GM12878 (cell line): ENCODE measurements at regions not wholly inside any gene's neighbourhood (a gene's known extent, or its start where the extent isn't known, plus 50 kb on each side); places are given as distances from the start of the nearest gene placed in this dataset.

Experiments used
- ATAC-seq: fragments of 200-7000 bp; cut with Tn5 transposase; 3 replicates; pipeline ENCODE4 v1.9.1; 2020; ENCODE audit warnings: mild to moderate bottlenecking, moderate library complexity
- BruUV-seq: library from RNA; stranded (reverse); fragments of 400-500 nt; replicated peaks from 2 replicates; lab custom pipeline; 2021; lab: Mats Ljungman, UMichigan
- CTCF ChIA-PET: fragments of 300-600 bp; sonication (Branson Sonifier 250); formaldehyde crosslinking; extraction: SDS; loops from one replicate; lab custom pipeline; 2021; ENCODE audit warnings: inconsistent platforms; lab: Yijun Ruan, JAX
- POLR2A ChIA-PET: fragments of 350-600 bp; formaldehyde crosslinking; extraction: SDS; loops from one replicate; lab custom pipeline; 2021; ENCODE audit warnings: inconsistent platforms; lab: Charles Lee
- RAD21 ChIA-PET: fragments of 300-600 bp; sonication (Branson Sonifier 250); formaldehyde crosslinking; loops from one replicate; lab custom pipeline; 2023; ENCODE audit warnings: antibody characterized with exemption; ENCODE audit not compliant: unreplicated experiment; lab: Charles Lee
- SMC1A ChIA-PET: fragments of 300-600 bp; sonication (Branson Sonifier 250); formaldehyde crosslinking; loops from one replicate; lab custom pipeline; 2023; ENCODE audit not compliant: unreplicated experiment, uncharacterized antibody; lab: Charles Lee
- DNase-seq: peaks from one replicate; pipeline ENCODE4 v3.0.0-alpha.2; 2011; ENCODE audit warnings: low read depth, low spot score
- FAIRE-seq: peaks from 3 replicates; lab custom pipeline; 2011; peaks lifted over from hg19 to GRCh38; lab: Jason Lieb, UNC
- H2AFZ ChIP-seq: 2 replicates; pipeline ENCODE4 v1.6.0; 2011; ENCODE audit warnings: low read depth, low read length, control low read depth; ENCODE audit not compliant: control insufficient read depth
- H3K27ac ChIP-seq: 2 replicates; pipeline ENCODE4 v1.5.1; 2011; ENCODE audit warnings: control low read depth; ENCODE audit not compliant: control insufficient read depth, insufficient read depth
- H3K27me3 ChIP-seq, 2 experiments: replicated peaks in 1 of 2; 2 replicates each; pipeline versions ENCODE4 v1.6.0 to v1.6.1; 2011; ENCODE audit warnings: low read length in 1 of 2; ENCODE audit not compliant: control insufficient read depth in 2 of 2, insufficient read depth in 2 of 2
- H3K36me3 ChIP-seq, 2 experiments: 2 replicates each; pipeline ENCODE4 v1.5.1; 2011; ENCODE audit warnings: low read length in 1 of 2; ENCODE audit not compliant: control insufficient read depth in 2 of 2, insufficient read depth in 2 of 2
- H3K4me1 ChIP-seq: 2 replicates; pipeline ENCODE4 v1.6.1; 2011; ENCODE audit warnings: mild to moderate bottlenecking, low read length, moderate library complexity, mixed read lengths; ENCODE audit not compliant: control insufficient read depth, insufficient read depth
- H3K4me2 ChIP-seq: 2 replicates; pipeline ENCODE4 v1.6.0; 2011; ENCODE audit warnings: control low read depth; ENCODE audit not compliant: control insufficient read depth, insufficient read depth
- H3K4me3 ChIP-seq: fragments of 200-600 bp; sonication (generic); 2 replicates; pipeline ENCODE4 v1.5.1; 2016
- H3K79me2 ChIP-seq: 2 replicates; pipeline ENCODE4 v1.6.0; 2011; ENCODE audit warnings: low read length; ENCODE audit not compliant: control insufficient read depth, insufficient read depth
- H3K9ac ChIP-seq: 2 replicates; pipeline ENCODE4 v1.8.0; 2011; ENCODE audit warnings: low read length, control low read depth, mixed read lengths; ENCODE audit not compliant: control insufficient read depth, insufficient read depth
- H3K9me3 ChIP-seq: replicated peaks from 3 replicates; pipeline ENCODE4 v1.5.1; 2011; ENCODE audit warnings: mild to moderate bottlenecking, low read length; ENCODE audit not compliant: control insufficient read depth, insufficient read depth
- H4K20me1 ChIP-seq: 2 replicates; pipeline ENCODE4 v1.6.0; 2011; ENCODE audit not compliant: control insufficient read depth, insufficient read depth
- ATF7 ChIP-seq: fragments of 450-650 bp; IDR thresholded peaks from 2 replicates; pipeline ENCODE4 v1.6.1; 2016; ENCODE audit warnings: low read depth, mild to moderate bottlenecking
- BCL11A ChIP-seq: IDR thresholded peaks from 2 replicates; pipeline ENCODE4 v1.6.1; 2011; ENCODE audit warnings: low read depth, low read length
- EP300 ChIP-seq, 2 experiments: fragments of 150-350 bp in 1 of 2; IDR thresholded peaks; 2 replicates each; pipeline ENCODE4 v1.6.1; 2011 to 2012; ENCODE audit warnings: low read depth in 2 of 2, low read length in 2 of 2, borderline replicate concordance in 1 of 2, improper control_type of control experiment in 1 of 2, inconsistent platforms in 1 of 2; ENCODE audit not compliant: control insufficient read depth in 1 of 2
- IKZF1 ChIP-seq: fragments of 450-650 bp; conservative IDR thresholded peaks from 2 replicates; pipeline ENCODE4 v1.6.1; 2017; ENCODE audit warnings: antibody characterized with exemption, mild to moderate bottlenecking
- KDM1A ChIP-seq: fragments of 200-600 bp; sonication (generic); IDR thresholded peaks from 2 replicates; pipeline ENCODE4 v1.6.1; 2016; ENCODE audit warnings: borderline replicate concordance
- MTA2 ChIP-seq: fragments of 450-650 bp; IDR thresholded peaks from 2 replicates; pipeline ENCODE4 v1.6.1; 2016; ENCODE audit warnings: low read depth, mild to moderate bottlenecking, moderate library complexity
- NFYA ChIP-seq: IDR thresholded peaks from 2 replicates; pipeline ENCODE4 v1.6.1; 2011; ENCODE audit warnings: low read depth, mild to moderate bottlenecking, low read length, improper control_type of control experiment, borderline replicate concordance
- POLR2A ChIP-seq: IDR thresholded peaks from 2 replicates; pipeline ENCODE4 v1.6.1; 2011; ENCODE audit warnings: low read depth, mild to moderate bottlenecking, low read length
- SMARCA5 ChIP-seq: fragments of 450-650 bp; IDR thresholded peaks from 2 replicates; pipeline ENCODE4 v1.6.1; 2017; ENCODE audit warnings: mild to moderate bottlenecking
- SPI1 ChIP-seq: IDR thresholded peaks from 2 replicates; pipeline ENCODE4 v1.6.1; 2011; ENCODE audit warnings: low read depth, mild to moderate bottlenecking, low read length, moderate library complexity, borderline replicate concordance; ENCODE audit not compliant: insufficient read depth
- SRF ChIP-seq, 2 experiments: IDR thresholded peaks; 2 replicates each; pipeline ENCODE4 v1.6.1; 2011; ENCODE audit warnings: low read depth in 2 of 2, low read length in 2 of 2, mild to moderate bottlenecking in 1 of 2, moderate library complexity in 1 of 2
- SUPT20H ChIP-seq: IDR thresholded peaks from 2 replicates; pipeline ENCODE4 v1.6.1; 2011; ENCODE audit warnings: low read depth, mild to moderate bottlenecking, low read length, moderate library complexity, borderline replicate concordance; ENCODE audit not compliant: control insufficient read depth
- in situ Hi-C: fragments of 300-500 bp; cut with MboI; formaldehyde crosslinking; loops from 9 replicates; pipeline ENCODE4 v1.14.3; 2018; ENCODE audit warnings: mixed read lengths
- intact Hi-C: fragments of 100-400 bp; cut with micrococcal nuclease; formaldehyde crosslinking; loops from one replicate; pipeline ENCODE4 v1.14.2; 2022; ENCODE audit not compliant: unreplicated experiment
- TF ChIP-seq, protein P1 (sequence below): fragments of 450-650 bp; conservative IDR thresholded peaks from 2 replicates; pipeline ENCODE4 v1.6.1; 2017; ENCODE audit warnings: mild to moderate bottlenecking, moderate library complexity
- TF ChIP-seq, protein P2 (sequence below): fragments of 450-650 bp; IDR thresholded peaks from 2 replicates; pipeline ENCODE4 v1.6.1; 2017; ENCODE audit warnings: mild to moderate bottlenecking

GRCh38 chr7:19565602-19566001, 143.2 kb downstream of the POLR1F start:
- H3K4me3 ChIP-seq: no peak overlapping the region
- no TSS peak for BruUV-seq
- no peak overlapping the region for H3K27ac ChIP-seq
- ChIA-PET POLR2A (no interaction called here), RAD21 (no interaction called here), CTCF (interaction anchor here (0.5 kb wide), 1 partner anchor 74 kb away, joined by 4 read pairs; no protein-coding TSS in a partner anchor), SMC1A (no interaction called here)
- TF ChIP-seq, protein P1, sequence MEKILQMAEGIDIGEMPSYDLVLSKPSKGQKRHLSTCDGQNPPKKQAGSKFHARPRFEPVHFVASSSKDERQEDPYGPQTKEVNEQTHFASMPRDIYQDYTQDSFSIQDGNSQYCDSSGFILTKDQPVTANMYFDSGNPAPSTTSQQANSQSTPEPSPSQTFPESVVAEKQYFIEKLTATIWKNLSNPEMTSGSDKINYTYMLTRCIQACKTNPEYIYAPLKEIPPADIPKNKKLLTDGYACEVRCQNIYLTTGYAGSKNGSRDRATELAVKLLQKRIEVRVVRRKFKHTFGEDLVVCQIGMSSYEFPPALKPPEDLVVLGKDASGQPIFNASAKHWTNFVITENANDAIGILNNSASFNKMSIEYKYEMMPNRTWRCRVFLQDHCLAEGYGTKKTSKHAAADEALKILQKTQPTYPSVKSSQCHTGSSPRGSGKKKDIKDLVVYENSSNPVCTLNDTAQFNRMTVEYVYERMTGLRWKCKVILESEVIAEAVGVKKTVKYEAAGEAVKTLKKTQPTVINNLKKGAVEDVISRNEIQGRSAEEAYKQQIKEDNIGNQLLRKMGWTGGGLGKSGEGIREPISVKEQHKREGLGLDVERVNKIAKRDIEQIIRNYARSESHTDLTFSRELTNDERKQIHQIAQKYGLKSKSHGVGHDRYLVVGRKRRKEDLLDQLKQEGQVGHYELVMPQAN: no peak
- TF ChIP-seq SUPT20H (no peak), ATF7 (no peak), NFYA (no peak), BCL11A (no peak), IKZF1 (no peak), SMARCA5 (no peak), MTA2 (no peak), KDM1A (no peak), EP300 (IDR thresholded peaks at IDR 0.05; ENCODE audit: borderline replicate concordance in 1 of 2, control insufficient read depth in 1 of 2, low read depth in 2 of 2, low read length in 2 of 2) (no peak), SPI1 (no peak), SRF (IDR thresholded peaks at IDR 0.05; ENCODE audit: low read depth in 2 of 2, low read length in 2 of 2) (no peak), POLR2A (no peak)
- TF ChIP-seq, protein P2, sequence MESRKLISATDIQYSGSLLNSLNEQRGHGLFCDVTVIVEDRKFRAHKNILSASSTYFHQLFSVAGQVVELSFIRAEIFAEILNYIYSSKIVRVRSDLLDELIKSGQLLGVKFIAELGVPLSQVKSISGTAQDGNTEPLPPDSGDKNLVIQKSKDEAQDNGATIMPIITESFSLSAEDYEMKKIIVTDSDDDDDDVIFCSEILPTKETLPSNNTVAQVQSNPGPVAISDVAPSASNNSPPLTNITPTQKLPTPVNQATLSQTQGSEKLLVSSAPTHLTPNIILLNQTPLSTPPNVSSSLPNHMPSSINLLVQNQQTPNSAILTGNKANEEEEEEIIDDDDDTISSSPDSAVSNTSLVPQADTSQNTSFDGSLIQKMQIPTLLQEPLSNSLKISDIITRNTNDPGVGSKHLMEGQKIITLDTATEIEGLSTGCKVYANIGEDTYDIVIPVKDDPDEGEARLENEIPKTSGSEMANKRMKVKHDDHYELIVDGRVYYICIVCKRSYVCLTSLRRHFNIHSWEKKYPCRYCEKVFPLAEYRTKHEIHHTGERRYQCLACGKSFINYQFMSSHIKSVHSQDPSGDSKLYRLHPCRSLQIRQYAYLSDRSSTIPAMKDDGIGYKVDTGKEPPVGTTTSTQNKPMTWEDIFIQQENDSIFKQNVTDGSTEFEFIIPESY: no peak
- no peak overlapping the region for H3K4me2 ChIP-seq
- DNase-seq (no peak), ATAC-seq (no peak), FAIRE-seq (no peak)
- no peaks in the 10 kb centered on the region for H3K9me3 ChIP-seq
- no peaks in the 10 kb centered on the region for H3K36me3 ChIP-seq
- no peaks in the 10 kb centered on the region for H3K4me1 ChIP-seq
- H3K27me3 ChIP-seq: no peaks in the 10 kb centered on the region
- no peak overlapping the region for H3K9ac ChIP-seq
- in situ Hi-C loops (no loop called here), intact Hi-C loops (no loop called here)
- H4K20me1 ChIP-seq: no peaks in the 10 kb centered on the region
- no peaks in the 10 kb centered on the region for H3K79me2 ChIP-seq
- H2AFZ ChIP-seq: no peak overlapping the region
